ENCODE measurements at regions not wholly inside any gene's neighbourhood (a gene's known extent, or its start where the extent isn't known, plus 50 kb on each side); places are given as distances from the start of the nearest gene placed in this dataset.

DNA sequence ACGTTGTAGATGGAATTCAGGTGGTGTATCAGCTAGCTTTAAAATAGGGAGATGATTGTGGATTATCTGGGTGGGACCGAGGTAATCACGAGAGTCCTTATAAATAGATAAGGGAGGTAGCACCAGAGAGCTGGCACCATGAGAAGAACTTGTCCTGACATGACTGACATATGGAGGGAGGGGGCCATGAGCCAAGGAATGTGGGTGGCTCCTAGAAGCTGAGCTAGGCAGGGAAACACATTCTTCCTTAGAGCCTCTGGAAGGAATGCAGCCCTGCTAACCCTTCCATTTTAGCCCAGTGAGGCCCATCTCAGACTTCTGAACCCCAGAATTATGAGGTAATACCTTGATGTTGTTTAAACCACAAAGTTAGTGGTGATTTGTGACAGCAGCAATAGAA, 321.1 kb upstream of the SULF2 start:
- TF ChIP-seq, protein P1, sequence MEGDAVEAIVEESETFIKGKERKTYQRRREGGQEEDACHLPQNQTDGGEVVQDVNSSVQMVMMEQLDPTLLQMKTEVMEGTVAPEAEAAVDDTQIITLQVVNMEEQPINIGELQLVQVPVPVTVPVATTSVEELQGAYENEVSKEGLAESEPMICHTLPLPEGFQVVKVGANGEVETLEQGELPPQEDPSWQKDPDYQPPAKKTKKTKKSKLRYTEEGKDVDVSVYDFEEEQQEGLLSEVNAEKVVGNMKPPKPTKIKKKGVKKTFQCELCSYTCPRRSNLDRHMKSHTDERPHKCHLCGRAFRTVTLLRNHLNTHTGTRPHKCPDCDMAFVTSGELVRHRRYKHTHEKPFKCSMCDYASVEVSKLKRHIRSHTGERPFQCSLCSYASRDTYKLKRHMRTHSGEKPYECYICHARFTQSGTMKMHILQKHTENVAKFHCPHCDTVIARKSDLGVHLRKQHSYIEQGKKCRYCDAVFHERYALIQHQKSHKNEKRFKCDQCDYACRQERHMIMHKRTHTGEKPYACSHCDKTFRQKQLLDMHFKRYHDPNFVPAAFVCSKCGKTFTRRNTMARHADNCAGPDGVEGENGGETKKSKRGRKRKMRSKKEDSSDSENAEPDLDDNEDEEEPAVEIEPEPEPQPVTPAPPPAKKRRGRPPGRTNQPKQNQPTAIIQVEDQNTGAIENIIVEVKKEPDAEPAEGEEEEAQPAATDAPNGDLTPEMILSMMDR (IDR thresholded peaks at IDR 0.05; ENCODE audit: insufficient read depth, low read depth, low read length): no peak
- Histone ChIP-seq H3K27me3 (ENCODE audit: control insufficient read depth, insufficient read depth, low read length) (peaks cover 6% of the 10 kb centered on the region), H3K4me3 (ENCODE audit: low read depth, low read length) (no peak overlapping the region), H3K36me3 (ENCODE audit: control insufficient read depth, insufficient read depth, low read length) (no peaks in the 10 kb centered on the region)
- CTCF ChIA-PET: interaction anchor here (1.6 kb wide), 1 partner anchor 26 kb away, joined by 4 read pairs; no protein-coding TSS in a partner anchor
- no peak for DNase-seq (ENCODE audit: low read depth)
- POLR2A ChIA-PET: no interaction called here

DNA sequence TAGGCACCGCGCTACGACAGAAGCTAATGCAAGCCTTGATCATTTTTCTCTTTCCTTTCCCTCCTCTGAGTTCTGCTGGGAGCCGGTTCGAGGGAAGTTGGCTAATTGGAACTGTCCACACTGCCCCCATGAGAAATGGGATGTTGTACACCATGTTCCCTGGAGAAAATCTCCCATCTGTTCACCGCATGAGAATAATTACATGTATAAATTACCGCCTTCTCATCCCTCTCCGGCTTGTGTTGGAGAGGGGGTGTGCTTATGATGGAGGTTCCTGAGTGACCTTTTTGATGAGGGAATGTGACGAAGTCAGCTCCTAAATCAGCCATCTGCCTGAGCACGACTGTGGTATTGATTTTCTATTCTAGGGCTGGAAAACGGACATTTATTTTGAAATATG, 320.2 kb upstream of the SULF2 start:
- ChIA-PET CTCF (interaction anchor here (0.7 to 1.6 kb wide), 2 partner anchors 26 to 157 kb away, joined by 3 to 4 read pairs; no protein-coding TSS in a partner anchor), POLR2A (no interaction called here)
- Histone ChIP-seq H3K27me3 (ENCODE audit: control insufficient read depth, insufficient read depth, low read length) (peaks cover 5% of the 10 kb centered on the region), H3K36me3 (ENCODE audit: control insufficient read depth, insufficient read depth, low read length) (no peaks in the 10 kb centered on the region), H3K4me3 (ENCODE audit: low read depth, low read length) (no peak overlapping the region)
- TF ChIP-seq, protein P1 (IDR thresholded peaks at IDR 0.05; ENCODE audit: insufficient read depth, low read depth, low read length): no peak
- DNase-seq (ENCODE audit: low read depth): no peak

DNA sequence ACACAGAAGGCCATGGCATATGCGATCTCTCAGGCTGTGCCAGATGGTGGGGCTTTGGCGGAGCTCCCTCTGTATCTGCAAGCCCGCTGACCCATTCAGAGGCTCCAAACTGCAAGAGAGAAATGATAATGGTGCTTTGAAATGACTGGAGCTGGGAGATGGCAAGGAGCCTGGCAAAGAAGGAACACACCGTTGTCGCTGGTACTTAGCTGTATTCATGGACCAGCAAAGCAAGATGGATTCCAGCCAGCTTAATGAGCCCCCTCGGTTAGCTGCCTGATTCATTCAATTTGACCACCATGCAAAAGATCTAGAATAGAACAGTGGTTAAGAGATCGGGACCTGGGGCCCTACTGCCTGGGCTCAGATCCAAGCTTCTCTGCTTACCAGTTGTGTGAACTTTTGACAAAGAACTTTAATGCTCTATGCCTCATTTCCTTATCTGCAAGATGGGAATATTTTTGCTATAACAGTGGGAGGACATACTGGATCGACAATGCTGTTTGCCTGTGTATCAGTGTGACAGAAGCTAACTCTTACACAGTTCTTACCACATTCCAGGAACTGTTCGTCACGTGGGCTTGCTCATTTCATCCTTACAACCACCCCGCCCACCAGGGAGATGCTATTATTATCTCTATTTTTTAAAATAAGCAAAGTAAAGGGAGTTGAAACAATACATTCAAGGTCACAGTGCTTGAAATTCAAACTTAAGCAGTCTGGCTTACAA, 317.8 kb upstream of the SULF2 start:
- DNase-seq (ENCODE audit: low read depth): no peak
- H3K27me3 ChIP-seq (ENCODE audit: control insufficient read depth, insufficient read depth, low read length): peaks cover 5% of the 10 kb centered on the region
- ChIA-PET CTCF (no interaction called here), POLR2A (no interaction called here)
- H3K4me3 ChIP-seq (ENCODE audit: low read depth, low read length): no peak overlapping the region
- TF ChIP-seq, protein P1 (IDR thresholded peaks at IDR 0.05; ENCODE audit: insufficient read depth, low read depth, low read length): no peak
- H3K36me3 ChIP-seq (ENCODE audit: control insufficient read depth, insufficient read depth, low read length): no peaks in the 10 kb centered on the region

DNA sequence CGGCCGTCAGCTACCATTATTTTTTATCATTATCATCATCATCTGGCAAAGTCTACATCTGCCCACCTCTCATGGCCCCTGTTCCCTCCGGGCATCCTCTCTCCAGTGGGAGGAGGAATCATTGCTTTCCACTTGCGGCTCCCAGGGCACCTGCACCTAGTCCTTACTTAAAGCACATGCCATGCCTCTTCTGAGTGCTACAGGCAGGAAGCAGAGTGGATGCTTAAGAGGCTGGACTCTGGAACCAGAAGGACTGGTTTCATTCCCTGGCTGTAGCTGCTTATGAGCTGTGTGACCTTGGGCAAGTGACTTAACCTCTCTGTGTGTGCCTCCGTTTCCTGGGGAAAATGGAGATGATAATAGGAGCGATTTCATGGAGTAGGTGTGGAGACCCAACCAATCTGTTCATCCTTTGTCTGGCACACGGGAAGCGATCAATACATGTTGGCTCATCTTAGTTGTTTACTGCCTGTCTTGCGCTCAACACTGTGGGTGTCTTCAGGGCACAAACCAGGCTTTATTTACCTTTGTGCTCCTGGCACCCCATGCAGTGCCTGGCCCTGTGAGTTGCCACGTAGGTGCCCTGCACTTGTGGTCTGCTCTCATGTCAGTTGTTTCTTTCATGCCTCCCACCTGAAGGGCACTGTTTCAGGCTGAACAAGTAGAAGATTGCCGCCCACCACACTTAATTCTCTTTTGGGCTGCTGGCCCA, 317.0 kb upstream of the SULF2 start:
- ChIA-PET CTCF (no interaction called here), POLR2A (no interaction called here)
- Histone ChIP-seq H3K36me3 (ENCODE audit: control insufficient read depth, insufficient read depth, low read length) (no peaks in the 10 kb centered on the region), H3K4me3 (ENCODE audit: low read depth, low read length) (no peak overlapping the region), H3K27me3 (ENCODE audit: control insufficient read depth, insufficient read depth, low read length) (peaks cover 5% of the 10 kb centered on the region)
- no peak for DNase-seq (ENCODE audit: low read depth)
- TF ChIP-seq, protein P1 (IDR thresholded peaks at IDR 0.05; ENCODE audit: insufficient read depth, low read depth, low read length): no peak

DNA sequence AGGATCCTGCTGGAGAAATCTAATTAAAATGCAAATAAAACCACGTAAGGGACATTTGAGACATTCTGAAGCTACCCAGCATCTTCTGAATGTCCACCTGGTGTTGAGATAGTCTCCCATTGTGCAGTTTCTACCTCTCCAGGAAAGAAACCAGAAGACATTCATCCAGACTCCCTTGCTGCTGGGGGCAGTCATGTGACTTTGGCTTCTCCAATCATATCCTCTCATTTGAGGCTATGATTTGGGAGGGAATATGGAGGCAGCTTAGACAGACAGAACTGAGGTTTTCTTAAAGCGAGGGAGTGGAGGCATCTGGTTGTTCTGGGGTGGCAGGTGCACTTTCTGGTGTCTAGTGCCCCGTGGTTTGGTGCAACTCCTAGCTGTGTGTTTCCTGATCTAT, 315.2 kb upstream of the SULF2 start:
- TF ChIP-seq, protein P1 (IDR thresholded peaks at IDR 0.05; ENCODE audit: insufficient read depth, low read depth, low read length): no peak
- ChIA-PET POLR2A (no interaction called here), CTCF (no interaction called here)
- H3K27me3 ChIP-seq (ENCODE audit: control insufficient read depth, insufficient read depth, low read length): peaks cover 3% of the 10 kb centered on the region
- no peak overlapping the region for H3K4me3 ChIP-seq (ENCODE audit: low read depth, low read length)
- DNase-seq (ENCODE audit: low read depth): no peak
- no peaks in the 10 kb centered on the region for H3K36me3 ChIP-seq (ENCODE audit: control insufficient read depth, insufficient read depth, low read length)
